ENCODE measurements at regions not wholly inside any gene's neighbourhood (a gene's known extent, or its start where the extent isn't known, plus 50 kb on each side); places are given as distances from the start of the nearest gene placed in this dataset.

- TF ChIP-seq TBP (CRISPR knock-in tag; IDR thresholded peaks at IDR 0.05), result no peak
- TF ChIP-seq MTA1 (CRISPR knock-in tag; IDR thresholded peaks at IDR 0.05; ENCODE audit: borderline replicate concordance), result no peak
Measured at GRCh38 chr12:33277376-33277775, 162.2 kb downstream of the SYT10 start.
